MM.1S (cell line): ENCODE measurements at regions not wholly inside any gene's neighbourhood (a gene's known extent, or its start where the extent isn't known, plus 50 kb on each side); places are given as distances from the start of the nearest gene placed in this dataset.

Source experiments
- EZH2phosphoT487 ChIP-seq: fragments of 300-600 bp; sonication (generic); IDR thresholded peaks from 2 replicates; pipeline ENCODE4 v1.6.1; 2018; ENCODE audit warnings: antibody characterized with exemption, low read length
- TF ChIP-seq, protein P1 (sequence below): fragments of 300-600 bp; sonication (generic); IDR thresholded peaks from 2 replicates; pipeline ENCODE4 v1.5.1; 2016; ENCODE audit warnings: antibody characterized with exemption, low read length, mixed read lengths

DNA sequence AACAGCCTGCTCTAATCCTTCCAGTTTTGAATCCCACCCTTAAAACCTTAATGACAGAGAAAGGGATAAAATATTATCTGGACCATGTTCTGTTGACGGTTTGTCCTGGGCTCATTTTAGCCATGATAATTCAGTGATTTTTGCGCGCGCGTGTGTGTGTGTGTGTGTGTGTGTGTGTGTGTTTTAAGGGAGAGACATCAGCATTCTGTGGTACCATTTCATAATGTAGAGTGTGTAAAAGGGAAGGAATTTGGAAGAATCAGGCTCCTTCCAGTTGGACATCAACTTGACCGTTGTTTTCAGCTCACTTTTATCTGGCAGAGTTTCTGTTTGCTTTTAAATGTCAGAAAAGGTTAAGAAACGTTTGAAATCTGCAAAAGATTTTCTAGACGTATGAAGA, 535.5 kb downstream of the TNS1 start:
- TF ChIP-seq, protein P1, sequence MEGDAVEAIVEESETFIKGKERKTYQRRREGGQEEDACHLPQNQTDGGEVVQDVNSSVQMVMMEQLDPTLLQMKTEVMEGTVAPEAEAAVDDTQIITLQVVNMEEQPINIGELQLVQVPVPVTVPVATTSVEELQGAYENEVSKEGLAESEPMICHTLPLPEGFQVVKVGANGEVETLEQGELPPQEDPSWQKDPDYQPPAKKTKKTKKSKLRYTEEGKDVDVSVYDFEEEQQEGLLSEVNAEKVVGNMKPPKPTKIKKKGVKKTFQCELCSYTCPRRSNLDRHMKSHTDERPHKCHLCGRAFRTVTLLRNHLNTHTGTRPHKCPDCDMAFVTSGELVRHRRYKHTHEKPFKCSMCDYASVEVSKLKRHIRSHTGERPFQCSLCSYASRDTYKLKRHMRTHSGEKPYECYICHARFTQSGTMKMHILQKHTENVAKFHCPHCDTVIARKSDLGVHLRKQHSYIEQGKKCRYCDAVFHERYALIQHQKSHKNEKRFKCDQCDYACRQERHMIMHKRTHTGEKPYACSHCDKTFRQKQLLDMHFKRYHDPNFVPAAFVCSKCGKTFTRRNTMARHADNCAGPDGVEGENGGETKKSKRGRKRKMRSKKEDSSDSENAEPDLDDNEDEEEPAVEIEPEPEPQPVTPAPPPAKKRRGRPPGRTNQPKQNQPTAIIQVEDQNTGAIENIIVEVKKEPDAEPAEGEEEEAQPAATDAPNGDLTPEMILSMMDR: no peak
- TF ChIP-seq EZH2phosphoT487: no peak
